Peyer's patch (tissue), 4 donors: ENCODE measurements at regions not wholly inside any gene's neighbourhood (a gene's known extent, or its start where the extent isn't known, plus 50 kb on each side); places are given as distances from the start of the nearest gene placed in this dataset.

Experiments
- DNase-seq, 3 donors: peaks; one replicate each; pipeline ENCODE4 v3.0.0-alpha.2; 2017 to 2019
- H3K27ac ChIP-seq, 4 donors: fragments of 200-600 bp; sonication (generic); one replicate each; pipeline ENCODE4 v1.5.1; 2016 to 2019
- H3K27me3 ChIP-seq, 2 donors: fragments of 200-600 bp; sonication (generic); one replicate each; pipeline ENCODE4 v1.5.1; 2019
- H3K36me3 ChIP-seq, 3 donors: fragments of 200-600 bp; sonication (generic); one replicate each; pipeline ENCODE4 v1.5.1; 2016 to 2019
- H3K4me1 ChIP-seq, 4 donors: fragments of 200-600 bp; sonication (generic); one replicate each; pipeline ENCODE4 v1.5.1; 2016 to 2019
- H3K4me3 ChIP-seq, 4 donors: fragments of 200-600 bp; sonication (generic); 1 replicate in 3 of 4; 2 replicates in 1 of 4; pipeline ENCODE4 v1.5.1; 2016 to 2019; ENCODE audit warnings: mild to moderate bottlenecking in 1 of 4
- H3K9me3 ChIP-seq, 4 donors: fragments of 200-600 bp; sonication (generic); one replicate each; pipeline ENCODE4 v1.5.1; 2016 to 2019; ENCODE audit warnings: mild to moderate bottlenecking in 1 of 4
- POLR2A ChIP-seq, 2 donors: fragments of 450-650 bp; IDR thresholded peaks; one replicate each; pipeline ENCODE4 v1.5.1; 2017; ENCODE audit warnings: antibody characterized with exemption in 2 of 2, mild to moderate bottlenecking in 2 of 2, moderate library complexity in 2 of 2
- TF ChIP-seq, protein P1 (sequence below), 6 experiments: fragments of 450-650 bp in 4 of 6; fragments of 200-600 bp in 2 of 6; sonication (generic) in 1 of 6; IDR thresholded peaks; one replicate each; pipeline ENCODE4 v1.5.1; 2017 to 2019; ENCODE audit warnings: antibody characterized with exemption in 6 of 6, mild to moderate bottlenecking in 3 of 6, moderate library complexity in 1 of 6

DNA sequence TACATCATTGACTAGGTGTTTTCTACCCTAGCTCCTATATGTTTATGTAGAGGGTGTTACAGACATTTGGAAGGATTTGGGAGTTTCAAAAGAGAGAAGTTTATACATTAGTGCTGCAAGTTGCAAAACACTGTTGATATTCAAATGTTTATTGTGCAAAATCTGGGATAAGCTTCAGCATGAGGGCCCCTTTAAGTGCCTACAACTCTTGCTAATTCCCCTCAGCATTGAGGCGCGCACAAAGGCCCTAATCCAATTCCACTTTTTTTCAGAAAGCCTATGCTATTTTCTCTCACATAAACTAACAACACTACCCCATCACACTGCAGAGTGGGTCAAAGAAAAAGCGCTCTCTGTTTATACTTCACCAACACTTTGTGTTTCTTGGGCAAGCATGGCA is 208.0 kb downstream of the NR2F2 start:
- Histone ChIP-seq H3K4me1 (no peaks in the 10 kb centered on the region), H3K4me3 (no peak overlapping the region), H3K27me3 (no peaks in the 10 kb centered on the region), H3K36me3 (no peaks in the 10 kb centered on the region), H3K9me3 (no peaks in the 10 kb centered on the region), H3K27ac (no peak overlapping the region)
- DNase-seq, result no peak
- no peak for TF ChIP-seq POLR2A (IDR thresholded peaks at IDR 0.05)
- TF ChIP-seq, protein P1, sequence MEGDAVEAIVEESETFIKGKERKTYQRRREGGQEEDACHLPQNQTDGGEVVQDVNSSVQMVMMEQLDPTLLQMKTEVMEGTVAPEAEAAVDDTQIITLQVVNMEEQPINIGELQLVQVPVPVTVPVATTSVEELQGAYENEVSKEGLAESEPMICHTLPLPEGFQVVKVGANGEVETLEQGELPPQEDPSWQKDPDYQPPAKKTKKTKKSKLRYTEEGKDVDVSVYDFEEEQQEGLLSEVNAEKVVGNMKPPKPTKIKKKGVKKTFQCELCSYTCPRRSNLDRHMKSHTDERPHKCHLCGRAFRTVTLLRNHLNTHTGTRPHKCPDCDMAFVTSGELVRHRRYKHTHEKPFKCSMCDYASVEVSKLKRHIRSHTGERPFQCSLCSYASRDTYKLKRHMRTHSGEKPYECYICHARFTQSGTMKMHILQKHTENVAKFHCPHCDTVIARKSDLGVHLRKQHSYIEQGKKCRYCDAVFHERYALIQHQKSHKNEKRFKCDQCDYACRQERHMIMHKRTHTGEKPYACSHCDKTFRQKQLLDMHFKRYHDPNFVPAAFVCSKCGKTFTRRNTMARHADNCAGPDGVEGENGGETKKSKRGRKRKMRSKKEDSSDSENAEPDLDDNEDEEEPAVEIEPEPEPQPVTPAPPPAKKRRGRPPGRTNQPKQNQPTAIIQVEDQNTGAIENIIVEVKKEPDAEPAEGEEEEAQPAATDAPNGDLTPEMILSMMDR (IDR thresholded peaks at IDR 0.05), result no peak

DNA sequence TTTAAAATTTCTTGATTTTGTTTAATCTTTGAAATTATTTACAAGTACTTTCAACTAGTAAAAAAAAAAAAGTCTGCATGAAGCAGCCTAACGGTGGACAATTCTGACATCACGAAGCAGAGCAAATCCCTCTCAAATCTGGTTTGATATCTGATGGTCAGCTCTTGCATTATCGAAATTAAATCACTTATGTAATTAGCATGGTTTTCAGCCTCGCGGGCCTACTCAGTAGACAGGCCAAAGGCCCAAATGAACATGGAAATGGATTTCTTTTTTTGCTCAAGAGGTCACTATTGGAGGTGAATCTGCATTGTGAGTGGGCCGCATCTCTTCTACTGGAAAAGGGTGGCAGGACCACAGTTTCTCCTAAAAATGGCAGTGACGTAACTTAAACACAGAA is 209.8 kb downstream of the NR2F2 start:
- H3K27ac ChIP-seq, result no peak overlapping the region
- no peaks in the 10 kb centered on the region for H3K36me3 ChIP-seq
- DNase-seq, result no peak
- no peaks in the 10 kb centered on the region for H3K27me3 ChIP-seq
- H3K4me1 ChIP-seq, result no peaks in the 10 kb centered on the region
- no peak overlapping the region for H3K4me3 ChIP-seq
- TF ChIP-seq, protein P1 (IDR thresholded peaks at IDR 0.05), result no peak
- TF ChIP-seq POLR2A (IDR thresholded peaks at IDR 0.05), result no peak
- H3K9me3 ChIP-seq, result no peaks in the 10 kb centered on the region

DNA sequence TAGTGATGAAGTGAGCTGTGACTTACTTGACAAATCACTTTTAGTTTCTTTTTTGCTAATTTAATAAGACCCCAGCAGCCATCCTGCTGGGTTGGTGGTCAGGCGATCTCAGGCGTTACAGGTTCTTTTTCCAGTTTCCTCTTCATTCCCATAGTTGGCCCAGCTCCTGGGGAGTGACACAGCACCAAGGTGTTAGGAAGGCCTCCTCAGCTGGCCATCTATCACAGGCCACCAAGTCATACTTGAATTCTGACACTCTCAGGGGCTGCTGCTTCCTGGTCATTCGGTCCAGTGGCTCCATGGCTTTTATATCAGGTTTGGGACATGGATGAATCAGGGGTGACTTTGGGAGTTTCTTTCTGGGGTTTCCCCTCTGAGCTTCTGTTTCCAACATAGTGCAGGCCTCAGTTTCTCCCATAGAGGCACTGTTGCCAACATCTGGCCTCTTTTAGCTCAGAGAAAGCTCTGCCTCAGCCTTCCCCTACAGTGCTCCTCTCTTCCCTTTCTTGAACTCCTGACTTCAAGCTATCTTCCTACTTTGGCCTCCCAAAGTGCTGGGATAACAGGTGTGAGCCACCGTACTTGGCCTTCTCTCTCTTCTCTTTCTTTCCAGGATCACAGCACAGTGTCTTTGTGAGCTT is 211.8 kb downstream of the NR2F2 start:
- H3K36me3 ChIP-seq, result no peaks in the 10 kb centered on the region
- H3K4me1 ChIP-seq, result no peaks in the 10 kb centered on the region
- no peaks in the 10 kb centered on the region for H3K27me3 ChIP-seq
- no peak overlapping the region for H3K27ac ChIP-seq
- no peak overlapping the region for H3K4me3 ChIP-seq
- TF ChIP-seq POLR2A (IDR thresholded peaks at IDR 0.05), result no peak
- TF ChIP-seq, protein P1 (IDR thresholded peaks at IDR 0.05), result no peak
- no peaks in the 10 kb centered on the region for H3K9me3 ChIP-seq
- DNase-seq, result no peak

DNA sequence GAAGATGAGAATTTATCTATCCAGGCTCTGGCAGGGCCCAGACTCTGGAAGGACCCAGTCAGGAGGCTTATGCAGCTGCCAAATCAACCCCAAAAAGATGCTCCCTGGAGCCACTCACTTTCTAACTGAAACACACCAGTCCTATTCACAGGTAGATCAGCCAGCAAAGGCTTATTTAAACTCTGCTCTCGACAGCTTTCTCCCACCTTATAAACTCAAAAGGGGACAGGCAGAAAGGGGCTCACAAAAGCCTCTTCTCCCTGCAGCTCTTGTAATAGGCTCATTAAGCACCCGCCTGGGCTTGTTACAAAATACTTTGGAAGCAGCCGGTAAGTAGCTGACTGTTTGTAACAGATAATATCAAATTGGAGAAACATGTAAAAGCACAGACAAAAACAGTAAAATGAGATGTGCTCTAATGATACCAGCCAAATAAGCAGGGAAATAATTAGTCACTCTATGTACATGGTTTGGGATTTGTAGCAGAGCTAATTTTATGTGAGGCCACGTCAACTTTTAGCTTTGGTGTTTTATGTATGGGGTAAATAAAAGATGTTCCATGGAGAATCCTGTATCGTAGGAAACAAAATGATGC is 213.8 kb downstream of the NR2F2 start:
- H3K36me3 ChIP-seq, result no peaks in the 10 kb centered on the region
- H3K4me1 ChIP-seq, result no peaks in the 10 kb centered on the region
- no peak for TF ChIP-seq POLR2A (IDR thresholded peaks at IDR 0.05)
- TF ChIP-seq, protein P1 (IDR thresholded peaks at IDR 0.05), result no peak
- H3K9me3 ChIP-seq, result no peaks in the 10 kb centered on the region
- no peak for DNase-seq
- no peak overlapping the region for H3K27ac ChIP-seq
- H3K4me3 ChIP-seq, result no peak overlapping the region
- H3K27me3 ChIP-seq, result no peaks in the 10 kb centered on the region

DNA sequence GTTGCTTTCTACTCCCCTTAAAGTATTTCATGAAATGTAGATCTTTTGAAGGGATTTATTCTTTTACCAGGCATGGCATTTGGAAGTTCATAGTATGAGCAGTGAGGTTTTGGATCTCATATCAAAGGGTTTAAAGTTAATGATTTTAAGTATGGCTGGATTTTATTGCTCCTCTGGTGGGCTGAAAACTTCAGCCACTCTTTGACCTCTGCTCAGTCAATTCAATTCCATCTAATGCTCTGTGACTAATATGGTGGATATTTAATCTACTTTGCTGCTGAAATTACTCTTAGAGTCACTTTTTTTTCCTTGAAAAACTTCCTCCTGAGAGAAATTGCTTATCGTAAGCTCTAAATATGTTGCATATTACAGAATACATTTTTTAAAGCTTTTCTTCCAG is 218.6 kb downstream of the NR2F2 start:
- H3K36me3 ChIP-seq, result no peaks in the 10 kb centered on the region
- H3K27ac ChIP-seq, result no peak overlapping the region
- no peaks in the 10 kb centered on the region for H3K4me1 ChIP-seq
- DNase-seq, result no peak
- H3K4me3 ChIP-seq, result no peak overlapping the region
- no peaks in the 10 kb centered on the region for H3K9me3 ChIP-seq
- no peaks in the 10 kb centered on the region for H3K27me3 ChIP-seq
- TF ChIP-seq, protein P1 (IDR thresholded peaks at IDR 0.05), result no peak
- no peak for TF ChIP-seq POLR2A (IDR thresholded peaks at IDR 0.05)
